Central memory CD8-positive, alpha-beta T cell (primary cell): ENCODE measurements at regions not wholly inside any gene's neighbourhood (a gene's known extent, or its start where the extent isn't known, plus 50 kb on each side); places are given as distances from the start of the nearest gene placed in this dataset.
"Not testable (repeated sequence)": the region's sequence is repeated elsewhere in the genome, so short reads cannot be mapped to it uniquely, and the experiment has no call there.

Experiments
- ATAC-seq: fragments of 150-1000 bp; cut with Tn5 transposase; replicated peaks from 2 replicates; pipeline ENCODE4 v1.10.0; 2022; ENCODE audit warnings: mild to moderate bottlenecking, moderate FRiP score, moderate number of reproducible peaks; ENCODE audit not compliant: poor library complexity, severe bottlenecking; ENCODE audit errors: extremely low read depth
- DNase-seq, 2 donors: peaks; one replicate each; pipeline ENCODE4 v3.0.0; 2021; ENCODE audit warnings: low spot score in 2 of 2
- H3K27ac Mint-ChIP-seq: one replicate; pipeline ENCODE4 v1.8.0; 2022; ENCODE audit warnings: low read depth, mild to moderate bottlenecking, moderate library complexity, mixed read lengths
- H3K27me3 Mint-ChIP-seq: one replicate; pipeline ENCODE4 v1.8.0; 2022; ENCODE audit warnings: mixed read lengths
- H3K36me3 Mint-ChIP-seq: one replicate; pipeline ENCODE4 v1.8.0; 2022; ENCODE audit warnings: mild to moderate bottlenecking, moderate library complexity, mixed read lengths; ENCODE audit not compliant: insufficient read depth
- H3K4me1 Mint-ChIP-seq: one replicate; pipeline ENCODE4 v1.8.0; 2022; ENCODE audit warnings: mixed read lengths
- H3K4me3 Mint-ChIP-seq: one replicate; pipeline ENCODE4 v1.8.0; 2022; ENCODE audit warnings: mild to moderate bottlenecking, moderate library complexity, mixed read lengths
- H3K9me3 Mint-ChIP-seq: one replicate; pipeline ENCODE4 v1.8.0; 2022; ENCODE audit warnings: mixed read lengths

GRCh38 chr18:11470941-11471340 lies 138.5 kb upstream of the SLC35G4 start:
- Mint-ChIP-seq H3K4me3 (no peak overlapping the region), H3K9me3 (no peaks in the 10 kb centered on the region), H3K27me3 (peaks cover 8% of the 10 kb centered on the region), H3K27ac (no peak overlapping the region), H3K4me1 (no peaks in the 10 kb centered on the region), H3K36me3 (no peaks in the 10 kb centered on the region)
- ATAC-seq = no peak
- DNase-seq = no peak

GRCh38 chr18:11468617-11469016 lies 140.8 kb upstream of the SLC35G4 start:
- H3K27me3 Mint-ChIP-seq = peaks cover 8% of the 10 kb centered on the region
- H3K9me3 Mint-ChIP-seq = no peaks in the 10 kb centered on the region
- no peak overlapping the region for H3K27ac Mint-ChIP-seq
- H3K4me1 Mint-ChIP-seq = no peaks in the 10 kb centered on the region
- no peak overlapping the region for H3K4me3 Mint-ChIP-seq
- H3K36me3 Mint-ChIP-seq = no peaks in the 10 kb centered on the region
- ATAC-seq (no peak), DNase-seq (no peak)

- no peak for ATAC-seq
- no peaks in the 10 kb centered on the region for H3K4me1 Mint-ChIP-seq
- peaks cover 8% of the 10 kb centered on the region for H3K27me3 Mint-ChIP-seq
- H3K27ac Mint-ChIP-seq = no peak overlapping the region
- DNase-seq = no peak
- no peaks in the 10 kb centered on the region for H3K36me3 Mint-ChIP-seq
- H3K9me3 Mint-ChIP-seq = no peaks in the 10 kb centered on the region
- H3K4me3 Mint-ChIP-seq = no peak overlapping the region
Observed at GRCh38 chr18:11468120-11468519, 141.3 kb upstream of the SLC35G4 start.

- Mint-ChIP-seq H3K27me3 (peaks cover 8% of the 10 kb centered on the region), H3K4me3 (no peak overlapping the region), H3K27ac (no peak overlapping the region), H3K9me3 (peaks cover under 1% of the 10 kb centered on the region), H3K4me1 (no peaks in the 10 kb centered on the region), H3K36me3 (no peaks in the 10 kb centered on the region)
- no peak for ATAC-seq
- no peak for DNase-seq
Observed at GRCh38 chr18:11467611-11468010, 141.8 kb upstream of the SLC35G4 start.

GRCh38 chr18:11464129-11464528 lies 145.3 kb upstream of the SLC35G4 start:
- DNase-seq (no peak), ATAC-seq (no peak)
- Mint-ChIP-seq H3K4me3 (no peak overlapping the region), H3K27ac (no peak overlapping the region), H3K4me1 (no peaks in the 10 kb centered on the region), H3K27me3 (peaks cover 8% of the 10 kb centered on the region), H3K9me3 (peaks cover 5% of the 10 kb centered on the region), H3K36me3 (no peaks in the 10 kb centered on the region)

- ATAC-seq = no peak
- H3K27ac Mint-ChIP-seq = no peak overlapping the region
- H3K36me3 Mint-ChIP-seq = no peaks in the 10 kb centered on the region
- DNase-seq = no peak
- H3K4me3 Mint-ChIP-seq = no peak overlapping the region
- H3K9me3 Mint-ChIP-seq = peaks cover 5% of the 10 kb centered on the region
- no peaks in the 10 kb centered on the region for H3K4me1 Mint-ChIP-seq
- no peaks in the 10 kb centered on the region for H3K27me3 Mint-ChIP-seq
Observed at GRCh38 chr18:11458447-11458846, 150.9 kb upstream of the SLC35G4 start.

- not testable (repeated sequence) for H3K4me1 Mint-ChIP-seq, ATAC-seq, H3K27ac Mint-ChIP-seq, DNase-seq, H3K27me3 Mint-ChIP-seq, H3K36me3 Mint-ChIP-seq, H3K9me3 Mint-ChIP-seq, H3K4me3 Mint-ChIP-seq
Observed at GRCh38 chr18:11457853-11458252, 151.5 kb upstream of the SLC35G4 start.

- Mint-ChIP-seq H3K27ac (no peak overlapping the region), H3K36me3 (no peaks in the 10 kb centered on the region), H3K4me3 (no peak overlapping the region), H3K9me3 (peaks cover 7% of the 10 kb centered on the region), H3K4me1 (no peaks in the 10 kb centered on the region), H3K27me3 (no peaks in the 10 kb centered on the region)
- ATAC-seq = no peak
- DNase-seq = no peak
Observed at GRCh38 chr18:11454040-11454439, 155.4 kb upstream of the SLC35G4 start.

- not testable (repeated sequence) for DNase-seq, H3K27ac Mint-ChIP-seq, H3K4me1 Mint-ChIP-seq, ATAC-seq, H3K27me3 Mint-ChIP-seq, H3K4me3 Mint-ChIP-seq, H3K36me3 Mint-ChIP-seq
- peaks cover 15% of the 10 kb centered on the region for H3K9me3 Mint-ChIP-seq
Observed at GRCh38 chr18:11444169-11444568, 165.2 kb upstream of the SLC35G4 start.

GRCh38 chr18:11437046-11437445 lies 172.3 kb upstream of the SLC35G4 start:
- H3K27me3 Mint-ChIP-seq = no peaks in the 10 kb centered on the region
- peaks cover 2% of the 10 kb centered on the region for H3K36me3 Mint-ChIP-seq
- no peak overlapping the region for H3K4me3 Mint-ChIP-seq
- ATAC-seq (no peak), DNase-seq (no peak)
- H3K9me3 Mint-ChIP-seq = peaks cover 14% of the 10 kb centered on the region
- H3K27ac Mint-ChIP-seq = no peak overlapping the region
- H3K4me1 Mint-ChIP-seq = no peaks in the 10 kb centered on the region

- Mint-ChIP-seq H3K27ac (no peak overlapping the region), H3K4me1 (no peaks in the 10 kb centered on the region), H3K4me3 (no peak overlapping the region), H3K36me3 (peaks cover 2% of the 10 kb centered on the region), H3K27me3 (no peaks in the 10 kb centered on the region), H3K9me3 (peaks cover 25% of the 10 kb centered on the region)
- no peak for DNase-seq
- no peak for ATAC-seq
Observed at GRCh38 chr18:11432360-11432811, 177.0 kb upstream of the SLC35G4 start.

GRCh38 chr18:11429876-11430275 lies 179.5 kb upstream of the SLC35G4 start:
- peaks cover 2% of the 10 kb centered on the region for H3K36me3 Mint-ChIP-seq
- no peaks in the 10 kb centered on the region for H3K27me3 Mint-ChIP-seq
- H3K4me3 Mint-ChIP-seq = no peak overlapping the region
- peaks cover 19% of the 10 kb centered on the region for H3K9me3 Mint-ChIP-seq
- ATAC-seq = no peak
- H3K27ac Mint-ChIP-seq = no peak overlapping the region
- H3K4me1 Mint-ChIP-seq = no peaks in the 10 kb centered on the region
- DNase-seq = no peak

GRCh38 chr18:11425211-11425610 lies 184.2 kb upstream of the SLC35G4 start:
- Mint-ChIP-seq H3K4me3 (no peak overlapping the region), H3K27me3 (no peaks in the 10 kb centered on the region), H3K9me3 (peaks cover 6% of the 10 kb centered on the region), H3K36me3 (no peaks in the 10 kb centered on the region), H3K4me1 (no peaks in the 10 kb centered on the region), H3K27ac (no peak overlapping the region)
- DNase-seq = no peak
- no peak for ATAC-seq

GRCh38 chr18:11419338-11419737 lies 190.1 kb upstream of the SLC35G4 start:
- DNase-seq = no peak
- Mint-ChIP-seq H3K4me3 (no peak overlapping the region), H3K27ac (no peak overlapping the region), H3K27me3 (no peaks in the 10 kb centered on the region), H3K9me3 (no peaks in the 10 kb centered on the region), H3K36me3 (no peaks in the 10 kb centered on the region), H3K4me1 (no peaks in the 10 kb centered on the region)
- ATAC-seq = no peak
